IMR-90 (cell line): ENCODE measurements at regions not wholly inside any gene's neighbourhood (a gene's known extent, or its start where the extent isn't known, plus 50 kb on each side); places are given as distances from the start of the nearest gene placed in this dataset.

ENCODE experiments used
- ATAC-seq: fragments of 200-7000 bp; cut with Tn5 transposase; 2 replicates; pipeline ENCODE4 v1.9.1; 2020; ENCODE audit warnings: low read depth, mild to moderate bottlenecking, moderate library complexity
- BruUV-seq: library from RNA; stranded (reverse); fragments of 400-500 nt; replicated peaks from 2 replicates; lab custom pipeline; 2021; lab: Mats Ljungman, UMichigan
- CTCF ChIA-PET: fragments of 300-600 bp; formaldehyde crosslinking; extraction: SDS; loops from one replicate; lab custom pipeline; 2021; ENCODE audit warnings: antibody characterized with exemption; lab: Yijun Ruan, JAX
- POLR2A ChIA-PET: fragments of 300-600 bp; sonication (Branson Sonifier 250); formaldehyde crosslinking; loops from one replicate; lab custom pipeline; 2022; ENCODE audit warnings: antibody characterized with exemption; ENCODE audit not compliant: unreplicated experiment; lab: Charles Lee
- DNase-seq: peaks from one replicate; pipeline ENCODE4 v3.0.0; 2013
- H2AFZ ChIP-seq: replicated peaks from 2 replicates; pipeline ENCODE3; 2013; ENCODE audit warnings: low read length, mild to moderate bottlenecking; ENCODE audit not compliant: poor library complexity
- H2AK5ac ChIP-seq: 2 replicates; pipeline ENCODE4 v1.6.1; 2013; ENCODE audit warnings: low read depth, low read length, inconsistent platforms
- H2AK9ac ChIP-seq: replicated peaks from 2 replicates; pipeline ENCODE3; 2013; ENCODE audit warnings: mild to moderate bottlenecking, low read depth, low read length, moderate library complexity; ENCODE audit not compliant: poor library complexity
- H2BK120ac ChIP-seq: 2 replicates; pipeline ENCODE4 v1.6.1; 2013; ENCODE audit warnings: low read depth, low read length, inconsistent platforms
- H2BK15ac ChIP-seq: 3 replicates; pipeline ENCODE4 v1.6.1; 2013; ENCODE audit warnings: low read depth, low read length, inconsistent platforms
- H2BK20ac ChIP-seq: 2 replicates; pipeline ENCODE4 v1.6.1; 2013; ENCODE audit warnings: low read depth, mild to moderate bottlenecking, inconsistent platforms, low read length, moderate library complexity
- H2BK5ac ChIP-seq: 2 replicates; pipeline ENCODE4 v1.6.1; 2013; ENCODE audit warnings: mild to moderate bottlenecking, low read depth, low read length, inconsistent platforms; ENCODE audit not compliant: poor library complexity, severe bottlenecking
- H3K14ac ChIP-seq: replicated peaks from 2 replicates; pipeline ENCODE4 v1.6.1; 2013; ENCODE audit warnings: low read depth, low read length, inconsistent platforms
- H3K18ac ChIP-seq: 2 replicates; pipeline ENCODE4 v1.6.1; 2013; ENCODE audit warnings: low read depth, low read length, control low read depth
- H3K23ac ChIP-seq: 2 replicates; pipeline ENCODE4 v1.6.1; 2013; ENCODE audit warnings: low read depth, low read length, inconsistent platforms
- H3K27ac ChIP-seq: 2 replicates; pipeline ENCODE4 v1.5.1; 2013; ENCODE audit warnings: mild to moderate bottlenecking, control low read depth, low read length; ENCODE audit not compliant: insufficient read depth
- H3K27me3 ChIP-seq: 2 replicates; pipeline ENCODE4 v1.6.1; 2013; ENCODE audit warnings: low read length; ENCODE audit not compliant: control insufficient read depth, insufficient read depth
- H3K36me3 ChIP-seq: 2 replicates; pipeline ENCODE4 v1.6.1; 2013; ENCODE audit warnings: low read length, mixed read lengths; ENCODE audit not compliant: control insufficient read depth, insufficient read depth
- H3K4ac ChIP-seq: 2 replicates; pipeline ENCODE4 v1.6.1; 2013; ENCODE audit warnings: low read depth, low read length, inconsistent platforms
- H3K4me1 ChIP-seq: 2 replicates; pipeline ENCODE4 v1.6.1; 2013; ENCODE audit warnings: low read length, mixed read lengths; ENCODE audit not compliant: control insufficient read depth, insufficient read depth
- H3K4me2 ChIP-seq: 2 replicates; pipeline ENCODE4 v1.6.1; 2013; ENCODE audit warnings: low read depth, mild to moderate bottlenecking, control low read depth, low read length, moderate library complexity
- H3K4me3 ChIP-seq: 2 replicates; pipeline ENCODE4 v1.5.1; 2013; ENCODE audit warnings: low read depth, mild to moderate bottlenecking, control low read depth, low read length, moderate library complexity; ENCODE audit not compliant: insufficient read depth
- H3K56ac ChIP-seq: 2 replicates; pipeline ENCODE4 v1.6.1; 2013; ENCODE audit warnings: low read length, inconsistent platforms; ENCODE audit not compliant: insufficient read depth; ENCODE audit errors: extremely low read depth
- H3K79me1 ChIP-seq, 2 experiments: 2 replicates each; pipeline ENCODE4 v1.6.1; 2013; ENCODE audit warnings: low read length in 2 of 2, inconsistent platforms in 1 of 2, low read depth in 1 of 2
- H3K9ac ChIP-seq: 2 replicates; pipeline ENCODE4 v1.6.1; 2013; ENCODE audit warnings: low read depth, low read length, control low read depth
- H3K9me1 ChIP-seq: 2 replicates; pipeline ENCODE4 v1.6.1; 2013; ENCODE audit warnings: low read length, inconsistent platforms; ENCODE audit not compliant: insufficient read depth
- H3K9me3 ChIP-seq: 2 replicates; pipeline ENCODE4 v1.6.1; 2013; ENCODE audit warnings: low read length; ENCODE audit not compliant: control insufficient read depth, insufficient read depth
- H4K20me1 ChIP-seq: 2 replicates; pipeline ENCODE4 v1.6.1; 2013; ENCODE audit warnings: low read length, inconsistent platforms; ENCODE audit not compliant: insufficient read depth
- H4K5ac ChIP-seq: 2 replicates; pipeline ENCODE4 v1.6.1; 2013; ENCODE audit warnings: mild to moderate bottlenecking, low read depth, low read length, control low read depth
- H4K8ac ChIP-seq, 2 experiments: 2 replicates each; pipeline ENCODE4 v1.6.1; 2013; ENCODE audit warnings: low read depth in 2 of 2, low read length in 2 of 2, control low read depth in 1 of 2, inconsistent platforms in 1 of 2
- H4K91ac ChIP-seq: 2 replicates; pipeline ENCODE4 v1.6.1; 2013; ENCODE audit warnings: low read depth, low read length, inconsistent platforms; ENCODE audit not compliant: insufficient read depth
- BHLHE40 ChIP-seq: fragments of 150-350 bp; IDR thresholded peaks from 2 replicates; pipeline ENCODE4 v1.6.1; 2016; ENCODE audit warnings: mild to moderate bottlenecking, low read depth, low read length
- CEBPB ChIP-seq: IDR thresholded peaks from 2 replicates; pipeline ENCODE4 v1.6.1; 2012; ENCODE audit warnings: low read depth, low read length, improper control_type of control experiment
- CHD1 ChIP-seq: IDR thresholded peaks from 2 replicates; pipeline ENCODE4 v1.6.1; 2012; ENCODE audit warnings: low read depth, low read length, improper control_type of control experiment
- CTCF ChIP-seq: conservative IDR thresholded peaks from 2 replicates; pipeline ENCODE4 v1.5.1; 2012; ENCODE audit warnings: mild to moderate bottlenecking, low read depth, low read length, improper control_type of control experiment
- ELK1 ChIP-seq: fragments of 150-350 bp; IDR thresholded peaks from 2 replicates; pipeline ENCODE4 v1.6.1; 2016; ENCODE audit warnings: low read depth, mild to moderate bottlenecking, low read length, moderate library complexity, borderline replicate concordance
- FOS ChIP-seq: fragments of 150-350 bp; IDR thresholded peaks from 2 replicates; pipeline ENCODE4 v1.6.1; 2016; ENCODE audit warnings: low read depth, low read length
- MAFK ChIP-seq: IDR thresholded peaks from 2 replicates; pipeline ENCODE4 v1.6.1; 2012; ENCODE audit warnings: low read depth, low read length, improper control_type of control experiment
- MAZ ChIP-seq: IDR thresholded peaks from 2 replicates; pipeline ENCODE4 v1.6.1; 2012; ENCODE audit warnings: low read depth, mild to moderate bottlenecking, low read length, improper control_type of control experiment, moderate library complexity, borderline replicate concordance
- MXI1 ChIP-seq: IDR thresholded peaks from 2 replicates; pipeline ENCODE4 v1.6.1; 2012; ENCODE audit warnings: low read depth, mild to moderate bottlenecking, low read length, moderate library complexity, borderline replicate concordance
- NFE2L2 ChIP-seq: fragments of 150-350 bp; IDR thresholded peaks from 2 replicates; pipeline ENCODE4 v1.6.1; 2016; ENCODE audit warnings: low read depth, mild to moderate bottlenecking, low read length
- POLR2A ChIP-seq: IDR thresholded peaks from 2 replicates; pipeline ENCODE4 v1.6.1; 2012; ENCODE audit warnings: mild to moderate bottlenecking, low read depth, low read length
- RAD21 ChIP-seq: IDR thresholded peaks from 2 replicates; pipeline ENCODE4 v1.6.1; 2012; ENCODE audit warnings: low read length, improper control_type of control experiment
- RCOR1 ChIP-seq: IDR thresholded peaks from 2 replicates; pipeline ENCODE4 v1.6.1; 2012; ENCODE audit warnings: mild to moderate bottlenecking, low read length, improper control_type of control experiment; ENCODE audit not compliant: insufficient replicate concordance
- RFX5 ChIP-seq: IDR thresholded peaks from 2 replicates; pipeline ENCODE4 v1.8.0; 2012; ENCODE audit warnings: low read depth, mild to moderate bottlenecking, low read length, moderate library complexity
- SMC3 ChIP-seq: fragments of 150-350 bp; IDR thresholded peaks from 2 replicates; pipeline ENCODE4 v1.6.1; 2016; ENCODE audit warnings: low read depth, mild to moderate bottlenecking, antibody characterized with exemption, low read length, moderate library complexity
- USF2 ChIP-seq: fragments of 150-350 bp; IDR thresholded peaks from 2 replicates; pipeline ENCODE4 v1.6.1; 2017; ENCODE audit warnings: mild to moderate bottlenecking, antibody characterized with exemption, low read length, low read depth
- WGBS, 2 experiments: methylation state at CpG; one replicate each; pipeline versions ENCODE4 v1.1.5 to v1.1.7; 2013; ENCODE audit warnings: missing lambda C conversion rate in 2 of 2; ENCODE audit not compliant: insufficient read length in 1 of 2; ENCODE audit errors: extremely low coverage in 2 of 2; 5-methylcytosine and 5-hydroxymethylcytosine counted together
- dilution Hi-C: fragments of 300-500 bp; cut with HindIII; formaldehyde crosslinking; loops from one replicate; pipeline ENCODE4 v1.14.3; 2018; ENCODE audit warnings: low sequenced_read_pairs; ENCODE audit not compliant: unreplicated experiment
- in situ Hi-C: fragments of 300-500 bp; cut with MboI; formaldehyde crosslinking; loops from 3 replicates; pipeline ENCODE4 v1.14.3; 2019; ENCODE audit warnings: low sequenced_read_pairs, inconsistent platforms, mixed read lengths
- intact Hi-C: fragments of 100-400 bp; cut with micrococcal nuclease; formaldehyde crosslinking; loops from 2 replicates; pipeline ENCODE4 v1.10.0; 2022

GRCh38 chr3:3625544-3626271, 173.5 kb upstream of the LRRN1 start:
- Histone ChIP-seq H2AFZ (no peak overlapping the region), H3K56ac (no peak overlapping the region), H2BK120ac (no peak overlapping the region), H3K9me1 (no peaks in the 10 kb centered on the region), H3K4me1 (no peaks in the 10 kb centered on the region), H3K4me3 (no peak overlapping the region), H3K36me3 (no peaks in the 10 kb centered on the region), H2BK15ac (no peak overlapping the region), H3K4me2 (no peak overlapping the region), H4K8ac (no peak overlapping the region), H2BK5ac (no peak overlapping the region), H3K9ac (no peak overlapping the region), H3K18ac (no peak overlapping the region), H4K5ac (no peak overlapping the region), H3K27me3 (no peaks in the 10 kb centered on the region), H4K91ac (no peak overlapping the region), H3K23ac (no peak overlapping the region), H3K14ac (no peak overlapping the region), H3K4ac (no peak overlapping the region), H2BK20ac (no peak overlapping the region), H4K20me1 (no peaks in the 10 kb centered on the region), H3K27ac (no peak overlapping the region), H2AK9ac (no peak overlapping the region), H2AK5ac (no peak overlapping the region), H3K9me3 (peaks cover 6% of the 10 kb centered on the region), H3K79me1 (no peaks in the 10 kb centered on the region)
- no peak for ATAC-seq
- intact Hi-C loops = no loop called here
- in situ Hi-C loops = no loop called here
- TF ChIP-seq SMC3 (no peak), CTCF (no peak), MXI1 (no peak), NFE2L2 (no peak), MAFK (no peak), USF2 (no peak), RFX5 (no peak), MAZ (no peak), POLR2A (no peak), RAD21 (no peak), RCOR1 (no peak), CHD1 (no peak), CEBPB (no peak), ELK1 (no peak), BHLHE40 (no peak), FOS (no peak)
- POLR2A ChIA-PET = no interaction called here
- no TSS peak for BruUV-seq
- dilution Hi-C loops = no loop called here
- no peak for DNase-seq
- CTCF ChIA-PET = no interaction called here
- WGBS, 2 experiments = 46% methylated on average over 2 of the region's 4 CpGs; no CpG with 5 or more reads in 1 of the 2 experiments
